Right lobe of liver (tissue), 4 donors: ENCODE measurements at regions not wholly inside any gene's neighbourhood (a gene's known extent, or its start where the extent isn't known, plus 50 kb on each side); places are given as distances from the start of the nearest gene placed in this dataset.

Experiments
- POLR2A ChIP-seq: fragments of 450-650 bp; IDR thresholded peaks from one replicate; pipeline ENCODE4 v1.6.1; 2017; ENCODE audit warnings: antibody characterized with exemption, mild to moderate bottlenecking
- TF ChIP-seq, protein P1 (sequence below), 4 donors: fragments of 200-600 bp in 3 of 4; fragments of 450-650 bp in 1 of 4; IDR thresholded peaks; one replicate each; pipeline versions ENCODE4 v1.5.1 to v1.8.0; 2016 to 2022; ENCODE audit warnings: antibody characterized with exemption in 4 of 4, mild to moderate bottlenecking in 2 of 4
- donor health status: DM: no; HTN: no; CAD: no.
- donor health status: DM: no; HTN: no; CAD: no.
- donor health status: DM: no; HTN: yes; CAD: no.

DNA sequence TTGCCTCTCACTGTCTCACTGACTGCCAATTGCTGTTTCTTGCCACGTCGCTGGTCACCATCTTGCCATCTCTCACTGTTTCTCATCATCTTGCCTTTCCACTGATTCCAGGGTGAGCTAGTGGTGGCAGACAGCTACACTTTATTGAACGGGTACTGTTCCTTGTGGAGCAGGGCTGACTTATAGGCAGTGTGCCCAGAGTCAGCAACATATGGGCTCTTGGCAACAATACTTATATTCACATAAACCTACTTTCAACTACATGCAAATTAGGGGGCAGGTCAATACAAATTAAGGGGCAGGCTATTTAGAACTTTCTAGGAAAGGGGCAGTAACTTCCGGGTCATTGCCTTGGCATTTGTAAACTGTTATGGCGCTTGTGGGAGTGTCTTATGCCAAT, 186.2 kb upstream of the SYNDIG1 start:
- TF ChIP-seq, protein P1, sequence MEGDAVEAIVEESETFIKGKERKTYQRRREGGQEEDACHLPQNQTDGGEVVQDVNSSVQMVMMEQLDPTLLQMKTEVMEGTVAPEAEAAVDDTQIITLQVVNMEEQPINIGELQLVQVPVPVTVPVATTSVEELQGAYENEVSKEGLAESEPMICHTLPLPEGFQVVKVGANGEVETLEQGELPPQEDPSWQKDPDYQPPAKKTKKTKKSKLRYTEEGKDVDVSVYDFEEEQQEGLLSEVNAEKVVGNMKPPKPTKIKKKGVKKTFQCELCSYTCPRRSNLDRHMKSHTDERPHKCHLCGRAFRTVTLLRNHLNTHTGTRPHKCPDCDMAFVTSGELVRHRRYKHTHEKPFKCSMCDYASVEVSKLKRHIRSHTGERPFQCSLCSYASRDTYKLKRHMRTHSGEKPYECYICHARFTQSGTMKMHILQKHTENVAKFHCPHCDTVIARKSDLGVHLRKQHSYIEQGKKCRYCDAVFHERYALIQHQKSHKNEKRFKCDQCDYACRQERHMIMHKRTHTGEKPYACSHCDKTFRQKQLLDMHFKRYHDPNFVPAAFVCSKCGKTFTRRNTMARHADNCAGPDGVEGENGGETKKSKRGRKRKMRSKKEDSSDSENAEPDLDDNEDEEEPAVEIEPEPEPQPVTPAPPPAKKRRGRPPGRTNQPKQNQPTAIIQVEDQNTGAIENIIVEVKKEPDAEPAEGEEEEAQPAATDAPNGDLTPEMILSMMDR (IDR thresholded peaks at IDR 0.05), result no peak
- TF ChIP-seq POLR2A, result no peak
